ENCODE measurements at regions not wholly inside any gene's neighbourhood (a gene's known extent, or its start where the extent isn't known, plus 50 kb on each side); places are given as distances from the start of the nearest gene placed in this dataset.

DNA sequence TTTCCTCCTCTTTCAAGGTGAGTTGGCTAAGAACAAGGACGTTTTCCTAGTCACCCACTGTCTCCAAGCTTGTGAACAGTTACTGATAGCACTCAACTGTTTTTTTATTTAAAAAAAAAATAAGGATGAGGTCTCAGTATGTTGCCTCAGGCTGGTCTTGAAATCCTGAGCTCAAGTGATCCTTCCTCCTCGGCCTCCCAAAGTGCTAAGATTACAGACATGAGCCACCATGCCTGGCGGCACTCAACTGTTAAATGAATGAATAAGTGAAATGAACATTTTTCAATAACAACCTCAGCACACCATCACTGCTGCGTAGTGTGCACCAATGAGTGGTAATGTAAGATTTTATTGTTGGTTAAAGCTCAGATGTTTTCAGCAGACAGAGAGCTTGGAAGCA is 214.1 kb upstream of the NRIP1 start:
- ChIA-PET CTCF (no interaction called here), POLR2A (no interaction called here)
- no peaks in the 10 kb centered on the region for H3K36me3 ChIP-seq (ENCODE audit: control insufficient read depth in 2 of 2, insufficient read depth in 1 of 2, low read length in 2 of 2)

More for the DNA sequence above, 214.1 kb upstream of the NRIP1 start:
- H3K4me1 ChIP-seq (ENCODE audit: control insufficient read depth, insufficient read depth, low read length) = no peaks in the 10 kb centered on the region
- H3K27ac ChIP-seq (ENCODE audit: extremely low read depth, low read depth, low read length) = no peak overlapping the region
- TF ChIP-seq ZBTB10 (tag by site-specific recombination; IDR thresholded peaks at IDR 0.05) = no peak
- no peak for TF ChIP-seq ZNF394 (tag by site-specific recombination; IDR thresholded peaks at IDR 0.05; ENCODE audit: borderline replicate concordance)
- TF ChIP-seq EGR2 (tag by site-specific recombination; IDR thresholded peaks at IDR 0.05; ENCODE audit: low read depth) = no peak
- no peak for TF ChIP-seq INSM2 (tag by site-specific recombination; IDR thresholded peaks at IDR 0.05)
- no peak for TF ChIP-seq KLF8 (tag by site-specific recombination; IDR thresholded peaks at IDR 0.05)
- no peak for TF ChIP-seq ZNF747 (tag by site-specific recombination; IDR thresholded peaks at IDR 0.05)
- TF ChIP-seq ZEB2 (tag by site-specific recombination; IDR thresholded peaks at IDR 0.05) = no peak
- TF ChIP-seq ZNF239 (tag by site-specific recombination; IDR thresholded peaks at IDR 0.05) = no peak
- no peak for TF ChIP-seq ZBTB8A (tag by site-specific recombination; IDR thresholded peaks at IDR 0.05)
- TF ChIP-seq, protein P1, sequence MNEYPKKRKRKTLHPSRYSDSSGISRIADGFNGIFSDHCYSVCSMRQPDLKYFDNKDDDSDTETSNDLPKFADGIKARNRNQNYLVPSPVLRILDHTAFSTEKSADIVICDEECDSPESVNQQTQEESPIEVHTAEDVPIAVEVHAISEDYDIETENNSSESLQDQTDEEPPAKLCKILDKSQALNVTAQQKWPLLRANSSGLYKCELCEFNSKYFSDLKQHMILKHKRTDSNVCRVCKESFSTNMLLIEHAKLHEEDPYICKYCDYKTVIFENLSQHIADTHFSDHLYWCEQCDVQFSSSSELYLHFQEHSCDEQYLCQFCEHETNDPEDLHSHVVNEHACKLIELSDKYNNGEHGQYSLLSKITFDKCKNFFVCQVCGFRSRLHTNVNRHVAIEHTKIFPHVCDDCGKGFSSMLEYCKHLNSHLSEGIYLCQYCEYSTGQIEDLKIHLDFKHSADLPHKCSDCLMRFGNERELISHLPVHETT (tag by site-specific recombination; IDR thresholded peaks at IDR 0.05) = no peak
- TF ChIP-seq, protein P2, sequence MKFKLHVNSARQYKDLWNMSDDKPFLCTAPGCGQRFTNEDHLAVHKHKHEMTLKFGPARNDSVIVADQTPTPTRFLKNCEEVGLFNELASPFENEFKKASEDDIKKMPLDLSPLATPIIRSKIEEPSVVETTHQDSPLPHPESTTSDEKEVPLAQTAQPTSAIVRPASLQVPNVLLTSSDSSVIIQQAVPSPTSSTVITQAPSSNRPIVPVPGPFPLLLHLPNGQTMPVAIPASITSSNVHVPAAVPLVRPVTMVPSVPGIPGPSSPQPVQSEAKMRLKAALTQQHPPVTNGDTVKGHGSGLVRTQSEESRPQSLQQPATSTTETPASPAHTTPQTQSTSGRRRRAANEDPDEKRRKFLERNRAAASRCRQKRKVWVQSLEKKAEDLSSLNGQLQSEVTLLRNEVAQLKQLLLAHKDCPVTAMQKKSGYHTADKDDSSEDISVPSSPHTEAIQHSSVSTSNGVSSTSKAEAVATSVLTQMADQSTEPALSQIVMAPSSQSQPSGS (tag by site-specific recombination; IDR thresholded peaks at IDR 0.05; ENCODE audit: low read depth) = no peak
- TF ChIP-seq ZNF560 (tag by site-specific recombination; IDR thresholded peaks at IDR 0.05; ENCODE audit: borderline replicate concordance) = no peak
- TF ChIP-seq, protein P3, sequence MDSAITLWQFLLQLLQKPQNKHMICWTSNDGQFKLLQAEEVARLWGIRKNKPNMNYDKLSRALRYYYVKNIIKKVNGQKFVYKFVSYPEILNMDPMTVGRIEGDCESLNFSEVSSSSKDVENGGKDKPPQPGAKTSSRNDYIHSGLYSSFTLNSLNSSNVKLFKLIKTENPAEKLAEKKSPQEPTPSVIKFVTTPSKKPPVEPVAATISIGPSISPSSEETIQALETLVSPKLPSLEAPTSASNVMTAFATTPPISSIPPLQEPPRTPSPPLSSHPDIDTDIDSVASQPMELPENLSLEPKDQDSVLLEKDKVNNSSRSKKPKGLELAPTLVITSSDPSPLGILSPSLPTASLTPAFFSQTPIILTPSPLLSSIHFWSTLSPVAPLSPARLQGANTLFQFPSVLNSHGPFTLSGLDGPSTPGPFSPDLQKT (IDR thresholded peaks at IDR 0.05; ENCODE audit: borderline replicate concordance, low read depth, low read length) = no peak
- TF ChIP-seq ZNF670 (tag by site-specific recombination; IDR thresholded peaks at IDR 0.05; ENCODE audit: low read depth) = no peak
- TF ChIP-seq, protein P4, sequence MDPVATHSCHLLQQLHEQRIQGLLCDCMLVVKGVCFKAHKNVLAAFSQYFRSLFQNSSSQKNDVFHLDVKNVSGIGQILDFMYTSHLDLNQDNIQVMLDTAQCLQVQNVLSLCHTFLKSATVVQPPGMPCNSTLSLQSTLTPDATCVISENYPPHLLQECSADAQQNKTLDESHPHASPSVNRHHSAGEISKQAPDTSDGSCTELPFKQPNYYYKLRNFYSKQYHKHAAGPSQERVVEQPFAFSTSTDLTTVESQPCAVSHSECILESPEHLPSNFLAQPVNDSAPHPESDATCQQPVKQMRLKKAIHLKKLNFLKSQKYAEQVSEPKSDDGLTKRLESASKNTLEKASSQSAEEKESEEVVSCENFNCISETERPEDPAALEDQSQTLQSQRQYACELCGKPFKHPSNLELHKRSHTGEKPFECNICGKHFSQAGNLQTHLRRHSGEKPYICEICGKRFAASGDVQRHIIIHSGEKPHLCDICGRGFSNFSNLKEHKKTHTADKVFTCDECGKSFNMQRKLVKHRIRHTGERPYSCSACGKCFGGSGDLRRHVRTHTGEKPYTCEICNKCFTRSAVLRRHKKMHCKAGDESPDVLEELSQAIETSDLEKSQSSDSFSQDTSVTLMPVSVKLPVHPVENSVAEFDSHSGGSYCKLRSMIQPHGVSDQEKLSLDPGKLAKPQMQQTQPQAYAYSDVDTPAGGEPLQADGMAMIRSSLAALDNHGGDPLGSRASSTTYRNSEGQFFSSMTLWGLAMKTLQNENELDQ (tag by site-specific recombination; IDR thresholded peaks at IDR 0.05; ENCODE audit: low read depth) = no peak
- no peak for TF ChIP-seq MYNN (tag by site-specific recombination; IDR thresholded peaks at IDR 0.05; ENCODE audit: borderline replicate concordance)
- TF ChIP-seq, protein P5, sequence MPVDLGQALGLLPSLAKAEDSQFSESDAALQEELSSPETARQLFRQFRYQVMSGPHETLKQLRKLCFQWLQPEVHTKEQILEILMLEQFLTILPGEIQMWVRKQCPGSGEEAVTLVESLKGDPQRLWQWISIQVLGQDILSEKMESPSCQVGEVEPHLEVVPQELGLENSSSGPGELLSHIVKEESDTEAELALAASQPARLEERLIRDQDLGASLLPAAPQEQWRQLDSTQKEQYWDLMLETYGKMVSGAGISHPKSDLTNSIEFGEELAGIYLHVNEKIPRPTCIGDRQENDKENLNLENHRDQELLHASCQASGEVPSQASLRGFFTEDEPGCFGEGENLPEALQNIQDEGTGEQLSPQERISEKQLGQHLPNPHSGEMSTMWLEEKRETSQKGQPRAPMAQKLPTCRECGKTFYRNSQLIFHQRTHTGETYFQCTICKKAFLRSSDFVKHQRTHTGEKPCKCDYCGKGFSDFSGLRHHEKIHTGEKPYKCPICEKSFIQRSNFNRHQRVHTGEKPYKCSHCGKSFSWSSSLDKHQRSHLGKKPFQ (tag by site-specific recombination; IDR thresholded peaks at IDR 0.05) = no peak
- no peak for TF ChIP-seq ZNF10 (tag by site-specific recombination; IDR thresholded peaks at IDR 0.05)
- TF ChIP-seq ZNF2 (tag by site-specific recombination; IDR thresholded peaks at IDR 0.05) = no peak
- no peaks in the 10 kb centered on the region for H3K9me3 ChIP-seq (ENCODE audit: control insufficient read depth, insufficient read depth, low read depth, low read length)
- no peak overlapping the region for H3K4me3 ChIP-seq (ENCODE audit: low read depth, low read length)

Measured in HEK293 (cell line).